GM04504 (cell line): ENCODE measurements at regions not wholly inside any gene's neighbourhood (a gene's known extent, or its start where the extent isn't known, plus 50 kb on each side); places are given as distances from the start of the nearest gene placed in this dataset.

Experiments used
- DNase-seq: peaks from one replicate; pipeline ENCODE4 v3.0.0-alpha.2; 2012; ENCODE audit warnings: low read depth

GRCh38 chr2:4486971-4487370 is 783.6 kb downstream of the DCDC2C start:
- no peak for DNase-seq

DNA sequence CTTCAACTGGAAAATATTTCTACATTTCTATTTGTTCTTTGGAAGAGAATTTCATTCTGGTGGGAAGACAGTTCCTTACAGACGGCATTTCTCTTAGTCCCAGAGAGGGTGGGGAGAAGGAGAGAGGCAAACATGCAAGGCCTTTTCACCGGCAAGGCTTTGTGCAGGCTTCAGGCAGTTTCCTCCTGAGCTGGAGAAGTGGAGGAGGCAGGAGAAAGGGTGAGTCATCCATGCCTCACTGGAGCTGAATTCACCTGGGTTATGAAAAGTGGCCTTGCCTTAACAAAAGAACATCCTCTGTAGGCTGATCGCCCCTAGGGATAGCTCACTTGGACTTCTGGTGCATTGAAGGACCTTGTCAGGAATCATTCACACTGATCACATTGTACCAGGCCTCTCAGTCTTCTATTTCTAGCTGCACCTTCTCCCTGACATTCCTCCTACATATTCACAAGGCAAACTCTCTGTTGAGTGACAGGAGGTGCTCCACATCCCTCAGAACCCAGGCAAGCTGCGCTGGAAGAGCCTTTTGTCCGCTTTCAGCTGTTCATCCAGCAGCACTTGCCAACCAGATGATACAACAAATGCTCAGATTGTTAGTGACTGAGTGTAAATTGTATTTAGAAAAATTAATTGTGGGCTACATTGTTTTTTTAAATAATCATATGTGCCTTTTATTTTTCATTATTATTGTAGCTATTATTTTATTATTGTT is 796.1 kb downstream of the DCDC2C start:
- no peak for DNase-seq

DNA sequence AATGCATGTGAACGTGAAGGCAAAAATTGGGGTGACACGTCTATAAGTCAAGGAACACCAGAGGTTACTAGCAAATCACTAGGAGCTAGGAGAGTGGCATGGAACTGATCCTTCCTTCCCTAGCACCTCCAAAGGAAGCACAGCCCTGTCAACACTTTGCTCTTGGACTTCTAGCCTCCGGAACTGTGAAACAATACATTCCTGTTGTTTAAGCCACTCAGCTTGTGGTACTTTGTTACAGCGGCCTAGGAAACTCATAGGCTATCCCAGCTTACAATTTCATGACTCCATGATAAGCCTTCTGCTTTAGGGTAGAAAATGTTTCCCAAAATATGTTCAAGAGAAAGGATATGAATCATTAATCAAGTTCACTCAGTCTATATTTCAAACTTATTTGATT is 798.1 kb downstream of the DCDC2C start:
- no peak for DNase-seq

DNA sequence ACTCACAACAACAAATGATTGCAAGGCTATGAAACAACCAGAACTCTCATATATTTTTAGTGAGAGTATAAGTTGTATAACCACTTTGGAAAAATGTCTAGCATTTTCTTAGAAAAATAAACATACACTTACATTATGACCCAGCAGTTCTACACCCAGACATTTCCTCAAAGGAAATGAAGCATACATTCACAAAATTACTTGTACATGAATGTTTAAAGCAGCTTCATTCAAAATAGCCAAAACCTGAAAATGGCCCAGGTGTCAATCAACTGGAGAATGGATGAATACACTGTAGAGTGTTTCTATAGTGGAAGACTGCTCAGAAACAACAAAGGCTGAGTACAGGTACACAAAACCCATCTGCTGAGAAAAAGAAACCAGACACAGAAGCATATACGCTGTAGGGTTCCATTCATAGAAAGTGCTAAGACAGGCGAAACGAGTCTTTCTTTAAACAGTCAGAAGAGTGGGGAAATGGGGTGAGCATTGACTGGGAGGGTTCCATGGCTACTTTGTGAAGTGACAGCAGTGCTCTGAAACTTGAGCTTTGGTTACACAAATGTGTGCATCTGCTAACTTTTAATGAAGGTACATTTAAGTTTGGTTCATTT is 799.0 kb downstream of the DCDC2C start:
- no peak for DNase-seq

DNA sequence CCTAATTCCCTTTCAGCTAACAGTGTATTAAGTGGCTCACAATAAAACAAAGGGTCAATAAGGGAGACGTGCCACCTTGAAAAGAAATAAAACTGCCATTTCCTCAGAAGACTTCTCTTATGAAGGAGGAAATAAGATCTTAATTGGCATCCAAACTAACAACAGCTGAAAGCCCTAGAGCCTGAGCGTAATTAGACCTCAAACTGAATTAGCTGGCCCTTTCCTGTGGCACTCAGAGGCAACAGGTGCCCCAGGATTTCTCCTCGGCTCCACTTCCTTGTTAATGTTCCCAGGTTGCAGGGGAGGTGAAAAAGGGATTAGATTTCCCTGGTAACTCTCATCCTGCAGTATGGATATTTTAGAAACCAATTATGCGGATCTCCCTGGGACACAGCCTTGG is 804.3 kb downstream of the DCDC2C start:
- DNase-seq = no peak

DNA sequence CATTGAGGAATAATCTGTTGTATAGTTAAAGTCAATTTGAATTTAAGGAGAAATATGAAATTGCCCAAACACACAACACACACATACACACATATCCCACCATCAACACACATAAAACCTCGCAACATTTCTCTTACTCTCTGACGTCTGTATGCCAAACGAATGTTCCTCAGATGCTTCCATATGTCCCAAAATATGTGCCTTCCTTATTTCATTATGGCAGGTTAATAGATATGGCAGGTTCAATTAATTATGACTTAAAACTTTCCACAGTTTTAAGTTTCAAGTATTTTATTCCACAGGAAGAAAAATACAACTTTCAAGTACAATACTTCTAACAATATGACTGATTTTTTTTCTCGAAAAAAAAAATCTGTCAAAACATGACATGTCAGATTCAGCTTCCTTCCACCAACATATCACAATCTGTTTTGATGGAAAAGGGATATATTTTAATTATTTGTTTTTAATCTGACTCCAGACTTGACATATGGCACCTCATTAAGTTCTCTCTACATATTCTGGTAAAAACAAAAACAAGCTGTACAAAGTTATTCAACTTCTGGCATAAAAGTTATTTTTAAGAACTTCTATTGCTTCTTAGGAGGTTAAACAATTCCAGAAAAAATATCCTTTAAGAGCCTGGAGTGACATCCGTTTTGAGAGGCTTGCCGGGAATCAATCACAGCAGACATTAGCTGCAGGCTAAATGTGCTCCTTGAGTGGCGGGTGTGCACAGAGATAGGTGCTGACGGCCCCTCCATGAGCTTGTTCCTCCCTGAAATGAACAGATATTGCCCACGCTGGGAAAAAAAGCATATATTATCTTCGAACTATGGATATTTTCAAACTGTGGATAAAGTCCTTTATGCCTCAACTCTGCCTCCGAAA is 812.7 kb downstream of the DCDC2C start:
- no peak for DNase-seq

- no peak for DNase-seq
Measured at GRCh38 chr2:4518596-4518995, 815.2 kb downstream of the DCDC2C start.

DNA sequence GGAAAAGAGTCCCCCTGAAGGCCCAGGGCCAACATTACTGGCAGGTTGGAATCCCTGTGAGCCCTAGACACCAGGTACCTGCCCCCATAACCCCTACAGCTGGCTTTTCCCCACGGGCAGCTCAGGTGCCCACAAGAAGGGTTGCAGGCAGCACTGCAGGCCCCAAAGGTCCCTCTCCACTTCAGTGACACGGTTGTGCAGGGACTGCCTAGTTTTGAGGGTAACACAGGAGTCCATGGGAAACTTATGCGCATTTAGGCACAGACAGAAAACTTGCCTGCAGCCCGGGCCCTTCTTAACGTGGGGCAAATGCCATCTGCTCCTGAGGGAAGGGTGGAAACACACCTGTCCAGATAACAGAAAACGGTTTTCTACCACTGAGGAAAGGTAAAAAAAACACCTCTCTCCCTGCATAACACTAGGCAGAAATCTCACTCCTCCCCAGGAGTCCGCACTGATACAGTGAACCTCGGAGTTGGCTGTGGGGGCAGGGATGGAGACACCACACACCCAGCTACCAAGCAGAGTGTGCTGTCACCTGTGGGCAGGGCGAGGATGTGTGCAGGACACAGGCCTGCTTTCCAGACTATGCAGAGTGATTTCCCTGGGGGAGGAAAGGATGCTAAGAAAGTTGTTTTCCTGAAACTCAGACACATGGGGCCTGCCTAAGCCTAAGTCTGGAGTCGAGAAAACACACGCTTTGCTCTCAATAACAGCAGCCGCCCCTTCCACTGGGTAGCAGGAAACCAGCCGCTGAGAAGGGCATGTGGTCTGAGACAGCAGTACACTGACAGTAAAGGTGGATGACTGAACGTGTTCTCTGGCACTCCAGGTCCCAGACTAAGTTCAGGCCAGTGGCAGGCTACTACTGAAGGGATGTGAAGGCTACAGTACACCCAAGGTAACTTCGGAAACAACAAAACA is 819.4 kb downstream of the DCDC2C start:
- DNase-seq = no peak

DNA sequence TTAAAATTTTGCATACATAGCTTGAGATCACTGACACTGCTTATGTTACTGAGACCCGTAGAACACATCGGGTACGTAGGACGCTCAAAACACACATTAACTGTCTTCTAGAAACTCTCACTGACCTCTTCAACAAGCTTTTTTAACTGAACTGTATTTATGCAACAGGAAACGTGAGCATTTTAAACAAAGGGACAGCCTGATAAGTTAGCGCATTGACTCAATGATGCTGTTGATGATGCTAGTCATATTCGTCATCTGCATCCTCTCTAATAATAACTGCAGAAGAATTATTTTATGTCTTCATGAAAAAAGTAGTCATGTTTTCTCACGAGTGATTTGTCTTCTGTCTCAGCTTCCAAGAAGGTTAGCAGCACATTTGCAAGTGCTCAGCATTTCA is 824.0 kb downstream of the DCDC2C start:
- DNase-seq = no peak

DNA sequence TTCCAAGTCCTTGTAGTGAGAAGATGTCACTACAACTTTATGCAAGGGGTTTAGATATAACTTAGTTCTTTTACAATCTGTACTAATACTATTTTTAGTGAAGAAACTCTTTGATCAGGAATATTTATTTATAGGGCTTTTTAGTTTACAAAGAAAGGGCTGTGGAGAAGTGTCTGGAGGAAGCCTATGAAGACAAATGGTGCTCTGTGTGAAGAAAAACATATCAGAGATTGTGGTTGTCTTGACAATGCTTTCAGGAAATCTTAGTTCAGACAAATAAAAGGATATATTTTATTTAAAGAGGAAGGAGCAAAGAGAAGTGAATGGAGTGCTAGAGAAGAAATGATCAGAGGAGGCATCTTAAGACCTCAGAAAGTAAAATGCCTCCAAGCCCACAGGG is 824.9 kb downstream of the DCDC2C start:
- no peak for DNase-seq

- DNase-seq = no peak
Measured at GRCh38 chr2:4528773-4529172, 825.4 kb downstream of the DCDC2C start.

DNA sequence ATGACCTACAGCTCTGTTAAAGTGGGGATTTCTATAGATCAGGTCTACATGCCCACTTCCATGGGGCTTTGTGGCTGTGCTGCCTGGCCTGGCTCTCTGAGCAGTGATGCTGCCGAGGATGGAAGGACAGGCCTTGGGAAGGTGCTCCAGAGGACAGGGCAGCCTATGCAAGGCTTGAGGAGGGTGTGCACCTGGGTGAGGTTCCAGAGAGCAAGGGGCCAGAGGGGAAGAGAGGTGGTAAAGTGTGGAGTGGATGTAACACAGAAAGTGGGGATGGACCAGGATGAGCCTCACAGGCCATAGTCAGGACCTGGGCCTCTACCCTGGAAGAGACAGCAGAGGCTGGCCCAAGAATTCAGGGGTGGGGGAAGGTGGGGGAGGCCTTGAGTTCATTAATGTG is 826.4 kb downstream of the DCDC2C start:
- DNase-seq = no peak

GRCh38 chr2:4530231-4530630 is 826.9 kb downstream of the DCDC2C start:
- no peak for DNase-seq

GRCh38 chr2:4533806-4534205 is 830.4 kb downstream of the DCDC2C start:
- no peak for DNase-seq

GRCh38 chr2:4539121-4539520 is 835.7 kb downstream of the DCDC2C start:
- DNase-seq = no peak

GRCh38 chr2:4549666-4550210 is 846.4 kb downstream of the DCDC2C start:
- DNase-seq = no peak

DNA sequence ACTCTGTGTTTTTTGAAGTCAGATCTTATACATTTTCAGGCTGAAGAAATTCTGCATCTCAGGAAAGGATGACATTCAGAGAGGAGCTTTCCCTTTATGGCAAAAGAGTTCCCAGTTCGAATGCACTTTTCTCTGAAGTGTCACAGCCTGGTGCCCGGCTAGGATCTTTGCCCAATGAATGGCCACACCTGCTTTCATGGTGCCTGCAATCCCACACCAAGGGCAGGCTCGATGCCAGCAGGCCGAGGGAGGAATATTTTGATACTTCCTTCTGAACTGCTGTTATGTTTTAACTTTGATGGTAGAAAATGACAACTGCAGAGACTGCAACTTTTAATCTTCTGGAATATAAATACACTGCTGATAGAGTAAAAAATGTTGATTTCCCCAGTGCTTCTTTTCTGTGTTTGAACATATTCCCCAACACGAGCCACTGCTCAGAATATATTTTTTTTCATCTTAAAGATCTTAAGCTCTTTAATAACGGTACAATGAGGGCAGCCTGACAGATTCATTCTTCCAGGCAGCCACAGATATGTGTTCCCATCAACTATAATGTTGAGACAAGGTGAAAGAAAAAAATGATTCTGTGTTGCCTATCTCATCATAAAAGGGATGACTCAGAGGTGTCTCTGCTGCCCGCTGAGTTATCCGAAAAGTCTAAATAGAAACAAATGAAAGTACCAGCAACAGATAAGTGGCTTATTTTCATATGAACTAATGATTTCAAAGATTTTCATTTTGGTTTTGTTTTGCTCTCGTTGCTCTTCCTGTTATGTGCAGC is 848.5 kb downstream of the DCDC2C start:
- DNase-seq = no peak

DNA sequence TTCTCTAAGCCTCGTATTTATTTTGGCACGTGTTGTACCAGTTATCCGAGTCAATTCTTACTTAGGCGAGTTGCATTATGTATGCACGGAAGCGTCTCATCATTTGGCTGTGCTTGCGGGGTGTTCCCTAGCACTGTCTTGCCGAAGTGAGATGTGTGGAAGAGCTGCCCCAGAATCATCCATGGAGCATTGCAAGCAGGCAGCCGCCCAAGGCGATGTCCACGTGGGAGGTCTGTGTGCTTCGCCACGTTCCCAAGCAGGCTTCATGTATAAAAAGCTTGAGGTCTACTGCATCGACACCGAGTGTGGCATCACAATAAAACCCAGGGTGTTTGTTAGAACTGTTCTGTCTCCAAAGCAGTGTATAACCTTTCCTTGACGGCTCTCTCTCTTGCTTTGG is 849.9 kb downstream of the DCDC2C start:
- DNase-seq = no peak

GRCh38 chr2:4556135-4556896 is 852.9 kb downstream of the DCDC2C start:
- DNase-seq = no peak

GRCh38 chr2:4561196-4561595 is 857.8 kb downstream of the DCDC2C start:
- DNase-seq = no peak
